Mucosa of descending colon (tissue), 3 donors: ENCODE measurements at regions not wholly inside any gene's neighbourhood (a gene's known extent, or its start where the extent isn't known, plus 50 kb on each side); places are given as distances from the start of the nearest gene placed in this dataset.
A peak's percentile ranks its signal among the peaks of the same experiment; 100 is the strongest.

ENCODE experiments used
- ATAC-seq: fragments of 200-7000 bp; cut with Tn5 transposase; one replicate; pipeline ENCODE4 v1.9.1; 2020; ENCODE audit warnings: mild to moderate bottlenecking, moderate library complexity
- DNase-seq, 3 donors: peaks; one replicate each; pipeline ENCODE4 v3.0.0-alpha.2; 2020
- H3K36me3 ChIP-seq: fragments of 200-600 bp; one replicate; pipeline ENCODE4 v1.8.0; 2021; ENCODE audit warnings: low read depth, mild to moderate bottlenecking
- H3K4me1 ChIP-seq: fragments of 200-600 bp; one replicate; pipeline ENCODE4 v1.8.0; 2021; ENCODE audit warnings: low read depth, mild to moderate bottlenecking
- H3K4me3 ChIP-seq: fragments of 200-600 bp; one replicate; pipeline ENCODE4 v1.8.0; 2021; ENCODE audit warnings: mild to moderate bottlenecking
- H3K9me3 ChIP-seq: fragments of 200-600 bp; one replicate; pipeline ENCODE4 v1.8.0; 2021; ENCODE audit warnings: mild to moderate bottlenecking
- intact Hi-C, 2 donors: fragments of 100-400 bp; cut with DNase I in 1 of 2; cut with micrococcal nuclease in 1 of 2; formaldehyde crosslinking; loops; one replicate each; pipeline versions ENCODE4 v1.11.0 to v1.11.1; 2022; cut with DNase I, micrococcal nuclease
- TF ChIP-seq, protein P1 (sequence below): fragments of 200-600 bp; IDR thresholded peaks from one replicate; pipeline ENCODE4 v1.8.0; 2022; ENCODE audit warnings: antibody characterized with exemption, mild to moderate bottlenecking
- donor health status: DM: no; HTN: no; CAD: no; lungs with moderate emphysema.
- donor health status: DM: no; HTN: no; CAD: no.
- donor health status: DM: no; HTN: yes; CAD: no.

DNA sequence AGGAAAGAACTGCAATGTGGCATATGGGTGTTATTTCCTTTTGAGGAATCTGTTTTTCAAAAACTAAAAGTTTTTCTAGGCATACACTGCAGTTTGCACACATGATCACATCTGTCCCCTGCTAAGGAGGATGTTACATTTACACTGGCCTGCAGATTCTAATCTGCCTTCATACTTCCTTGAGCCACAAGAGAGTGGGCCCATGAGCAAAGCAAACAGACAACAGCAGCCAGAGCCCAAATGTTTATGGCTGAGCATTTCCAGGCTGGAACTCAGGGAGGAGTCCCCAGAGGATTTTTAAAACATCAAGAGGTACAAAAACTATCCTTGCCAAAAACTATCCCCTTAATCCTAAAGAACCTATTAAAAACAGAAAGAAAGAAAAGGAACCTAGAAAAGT lies 117.2 kb upstream of the MTNR1B start:
- no peaks in the 10 kb centered on the region for H3K9me3 ChIP-seq
- no peaks in the 10 kb centered on the region for H3K36me3 ChIP-seq
- TF ChIP-seq, protein P1, sequence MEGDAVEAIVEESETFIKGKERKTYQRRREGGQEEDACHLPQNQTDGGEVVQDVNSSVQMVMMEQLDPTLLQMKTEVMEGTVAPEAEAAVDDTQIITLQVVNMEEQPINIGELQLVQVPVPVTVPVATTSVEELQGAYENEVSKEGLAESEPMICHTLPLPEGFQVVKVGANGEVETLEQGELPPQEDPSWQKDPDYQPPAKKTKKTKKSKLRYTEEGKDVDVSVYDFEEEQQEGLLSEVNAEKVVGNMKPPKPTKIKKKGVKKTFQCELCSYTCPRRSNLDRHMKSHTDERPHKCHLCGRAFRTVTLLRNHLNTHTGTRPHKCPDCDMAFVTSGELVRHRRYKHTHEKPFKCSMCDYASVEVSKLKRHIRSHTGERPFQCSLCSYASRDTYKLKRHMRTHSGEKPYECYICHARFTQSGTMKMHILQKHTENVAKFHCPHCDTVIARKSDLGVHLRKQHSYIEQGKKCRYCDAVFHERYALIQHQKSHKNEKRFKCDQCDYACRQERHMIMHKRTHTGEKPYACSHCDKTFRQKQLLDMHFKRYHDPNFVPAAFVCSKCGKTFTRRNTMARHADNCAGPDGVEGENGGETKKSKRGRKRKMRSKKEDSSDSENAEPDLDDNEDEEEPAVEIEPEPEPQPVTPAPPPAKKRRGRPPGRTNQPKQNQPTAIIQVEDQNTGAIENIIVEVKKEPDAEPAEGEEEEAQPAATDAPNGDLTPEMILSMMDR: no peak
- intact Hi-C loops: no loop called here
- ATAC-seq (no peak), DNase-seq (no peak)
- peaks cover 20% of the 10 kb centered on the region for H3K4me1 ChIP-seq
- no peak overlapping the region for H3K4me3 ChIP-seq

DNA sequence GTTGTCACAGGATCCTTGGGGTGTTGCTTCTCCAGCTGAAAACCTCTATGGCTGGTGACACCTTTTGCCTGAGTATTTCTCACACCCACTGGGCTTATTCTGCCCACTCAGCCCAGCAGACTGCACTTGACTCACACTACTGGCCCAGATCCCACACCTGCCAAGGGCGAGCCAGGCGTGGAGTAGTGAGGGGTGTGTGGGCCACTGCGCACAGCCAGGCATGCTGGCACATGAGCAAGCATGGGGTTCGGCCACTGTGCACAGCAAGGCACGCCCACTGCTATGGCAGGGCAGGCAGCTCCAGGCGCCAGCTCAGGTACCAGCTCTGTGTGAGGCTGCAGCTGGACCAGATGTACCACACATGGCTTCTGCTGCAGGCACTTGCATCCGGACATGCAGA lies 116.5 kb upstream of the MTNR1B start:
- Histone ChIP-seq H3K36me3 (no peaks in the 10 kb centered on the region), H3K9me3 (no peaks in the 10 kb centered on the region), H3K4me1 (peaks cover 16% of the 10 kb centered on the region), H3K4me3 (no peak overlapping the region)
- ATAC-seq: peak; percentile 85
- intact Hi-C loops: no loop called here
- DNase-seq: peak; percentile 62 to 79 (median 64)
- TF ChIP-seq, protein P1: no peak

DNA sequence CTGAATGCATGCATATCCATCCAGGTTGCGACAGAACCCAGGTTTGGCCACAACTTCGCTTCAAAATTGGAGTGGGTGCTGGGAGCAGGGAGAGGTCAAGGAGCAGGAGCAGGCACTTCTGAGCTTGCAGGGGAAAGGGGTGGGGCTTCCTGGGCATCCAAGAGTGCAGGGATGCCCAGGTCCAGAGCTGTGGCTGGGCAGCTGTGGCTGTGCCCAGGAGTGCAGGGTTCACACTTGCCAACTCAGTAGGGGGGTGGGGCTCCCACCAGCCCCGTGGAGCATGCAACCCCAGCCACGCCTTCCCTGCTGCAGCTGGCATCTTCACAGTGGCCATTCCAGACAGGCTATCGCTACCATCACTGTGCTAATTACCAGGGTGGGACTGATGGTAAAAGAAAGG lies 115.3 kb upstream of the MTNR1B start:
- Histone ChIP-seq H3K4me1 (peaks cover 16% of the 10 kb centered on the region), H3K4me3 (no peak overlapping the region), H3K36me3 (no peaks in the 10 kb centered on the region), H3K9me3 (no peaks in the 10 kb centered on the region)
- DNase-seq (peak in 1 of 3 donors; percentile 41), ATAC-seq (peak; percentile 32)
- TF ChIP-seq, protein P1: no peak
- intact Hi-C loops: no loop called here

DNA sequence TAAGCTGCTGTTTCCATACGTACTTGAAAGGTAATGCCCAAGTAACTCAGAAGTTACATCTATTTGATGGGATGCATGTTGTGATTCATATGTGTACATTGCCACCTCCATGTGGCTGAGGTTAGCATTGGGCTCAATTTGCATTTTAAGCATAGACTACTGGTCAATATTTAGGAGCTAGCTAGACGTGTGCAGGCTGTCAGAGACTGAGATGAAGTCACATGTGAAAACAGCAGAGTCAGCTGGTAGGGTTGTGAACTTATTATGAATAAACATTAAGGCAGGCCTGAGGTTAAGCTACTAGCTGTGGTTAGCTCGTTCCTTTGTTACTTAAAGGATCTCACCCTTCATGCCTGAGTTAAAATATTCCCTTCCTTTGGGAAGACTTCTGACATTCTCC lies 114.5 kb upstream of the MTNR1B start:
- Histone ChIP-seq H3K9me3 (no peaks in the 10 kb centered on the region), H3K4me3 (no peak overlapping the region), H3K36me3 (no peaks in the 10 kb centered on the region), H3K4me1 (peaks cover 16% of the 10 kb centered on the region)
- intact Hi-C loops: no loop called here
- TF ChIP-seq, protein P1: no peak
- DNase-seq (no peak), ATAC-seq (no peak)

DNA sequence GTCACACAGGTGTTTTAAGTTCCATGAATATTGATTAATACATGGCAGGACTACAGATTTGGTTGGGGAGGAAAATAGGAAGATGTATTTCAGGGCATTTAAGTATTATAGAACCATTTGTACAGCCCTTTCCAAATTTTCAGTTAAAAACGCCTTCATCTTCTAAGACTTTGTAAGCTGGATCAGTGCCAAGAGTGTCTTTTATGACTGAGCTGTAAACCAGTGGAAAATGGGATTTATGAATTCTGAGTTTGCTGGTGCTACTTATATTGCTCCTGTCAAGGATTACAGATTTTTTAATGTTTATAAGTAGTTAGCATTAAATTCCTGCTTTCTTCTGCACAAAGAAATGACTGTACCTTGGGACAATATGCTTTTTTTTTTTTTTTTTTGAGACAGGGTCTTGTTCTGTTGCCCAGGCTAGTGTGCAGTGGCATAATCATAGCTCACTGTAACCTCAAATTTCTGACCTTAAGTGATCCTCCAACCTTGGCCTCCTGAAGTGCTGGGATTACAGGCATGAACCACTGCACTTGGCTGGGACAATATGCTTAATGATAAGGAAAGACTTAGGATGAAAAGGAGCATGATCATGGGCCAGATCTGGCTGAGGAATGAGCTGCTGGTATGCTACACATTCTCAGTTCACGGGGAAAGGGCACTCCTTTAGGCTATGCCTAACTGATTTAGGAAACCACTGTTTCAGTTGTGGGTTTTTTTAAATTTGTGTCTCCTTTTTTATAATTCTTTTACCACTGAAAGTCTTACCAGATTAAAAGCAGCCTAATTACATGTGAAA lies 113.6 kb upstream of the MTNR1B start:
- ATAC-seq (no peak), DNase-seq (no peak)
- intact Hi-C loops: no loop called here
- H3K36me3 ChIP-seq: no peaks in the 10 kb centered on the region
- no peaks in the 10 kb centered on the region for H3K9me3 ChIP-seq
- peaks cover 16% of the 10 kb centered on the region for H3K4me1 ChIP-seq
- H3K4me3 ChIP-seq: no peak overlapping the region
- TF ChIP-seq, protein P1: no peak

DNA sequence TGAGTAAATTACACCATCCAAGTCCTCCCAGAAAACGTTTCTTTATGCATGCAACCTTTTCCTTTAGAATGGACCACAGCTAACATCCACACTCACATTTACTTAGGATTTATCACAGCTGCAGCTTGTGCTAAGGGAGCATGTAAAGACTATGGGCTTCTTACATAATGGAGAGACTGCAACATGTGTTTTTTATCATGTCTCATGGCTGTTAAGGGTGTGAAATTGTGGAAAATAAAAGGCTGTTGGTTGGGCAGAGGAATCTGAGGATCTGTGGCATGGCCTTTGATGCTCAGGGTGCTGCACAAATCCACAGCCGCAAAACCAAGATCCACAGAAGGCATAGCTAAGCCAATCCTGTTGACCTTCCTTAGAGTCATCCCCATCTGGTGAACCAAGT lies 112.0 kb upstream of the MTNR1B start:
- DNase-seq: no peak
- ATAC-seq: no peak
- intact Hi-C loops: no loop called here
- no peaks in the 10 kb centered on the region for H3K36me3 ChIP-seq
- no peaks in the 10 kb centered on the region for H3K9me3 ChIP-seq
- no peak overlapping the region for H3K4me3 ChIP-seq
- peaks cover 16% of the 10 kb centered on the region for H3K4me1 ChIP-seq
- TF ChIP-seq, protein P1: no peak
